GM19395 (cell line): ENCODE measurements at regions not wholly inside any gene's neighbourhood (a gene's known extent, or its start where the extent isn't known, plus 50 kb on each side); places are given as distances from the start of the nearest gene placed in this dataset.
A peak's percentile ranks its signal among the peaks of the same experiment; 100 is the strongest.

Experiments used
- ATAC-seq: cut with Tn5 transposase; IDR thresholded peaks from one replicate; pipeline ENCODE4 v1.9.1; 2021; ENCODE audit warnings: mild to moderate bottlenecking, moderate library complexity; ENCODE audit not compliant: unreplicated experiment

DNA sequence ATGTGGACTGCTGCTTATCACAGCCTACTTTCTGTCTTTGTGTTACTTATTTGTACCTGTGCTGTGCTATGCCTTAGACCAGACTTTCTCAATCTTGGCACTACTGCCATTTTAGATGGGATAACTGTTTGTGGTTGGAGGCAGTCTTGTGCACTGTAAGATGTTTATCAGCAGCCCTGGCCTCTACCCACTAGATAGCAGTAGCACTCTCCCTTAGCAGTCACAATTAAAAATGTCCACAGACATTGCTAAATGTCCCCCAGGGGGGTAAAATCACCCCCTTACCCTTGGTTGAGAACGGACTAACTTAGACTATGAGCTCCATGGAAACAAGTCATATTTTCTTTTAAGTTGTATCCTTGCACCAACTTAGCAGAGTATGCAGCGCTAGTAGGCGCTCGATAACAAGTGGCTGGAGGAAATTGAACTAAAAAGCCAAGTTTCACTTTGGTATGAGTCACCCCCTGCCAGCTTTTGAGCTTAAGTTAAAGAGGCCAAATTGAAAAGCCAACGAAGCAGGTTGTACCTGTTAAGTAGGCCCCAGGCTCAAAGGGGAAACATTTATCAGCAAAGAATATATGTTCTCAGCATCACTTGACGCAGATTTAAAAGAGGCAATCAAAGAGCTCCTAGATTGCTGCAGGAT lies 304.8 kb upstream of the SORL1-AS1 start:
- peak; percentile 87 for ATAC-seq

DNA sequence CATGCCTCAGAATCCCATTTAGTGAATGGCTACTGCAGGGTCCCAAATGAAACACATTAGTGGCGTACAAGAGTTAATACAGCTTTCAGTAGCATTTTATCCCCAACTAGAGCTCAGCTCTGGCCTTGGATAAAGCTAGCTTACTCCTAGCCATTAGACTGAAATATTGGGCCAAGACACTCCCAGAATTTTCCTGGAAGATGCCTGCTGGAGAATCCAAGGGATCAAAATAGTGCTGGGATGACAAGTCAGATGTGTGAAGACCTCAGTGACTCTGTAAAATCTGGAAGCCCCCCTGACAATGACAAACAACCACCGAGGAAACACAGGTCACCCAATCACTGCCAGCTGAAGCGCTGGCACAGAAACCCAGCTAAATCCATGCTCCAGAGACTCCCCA lies 303.1 kb upstream of the SORL1-AS1 start:
- no peak for ATAC-seq

DNA sequence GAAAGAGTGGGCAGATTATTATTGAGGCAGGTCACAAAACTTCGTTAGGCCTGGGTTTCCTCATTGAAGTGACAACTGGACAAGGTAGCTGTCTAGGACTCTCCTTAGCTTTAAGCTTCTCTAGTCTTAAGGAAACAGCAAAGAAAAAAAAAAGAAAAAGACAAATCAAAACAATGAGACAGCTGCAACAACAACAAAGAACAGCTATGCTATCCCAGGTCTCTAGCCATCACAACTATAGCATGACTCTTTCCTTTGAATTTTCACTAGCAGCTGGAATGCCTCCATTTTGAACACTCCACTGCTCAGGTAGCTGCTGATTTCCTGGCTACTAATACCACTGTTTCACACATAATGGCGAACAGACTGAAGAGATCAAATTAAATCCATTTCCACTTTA lies 302.4 kb upstream of the SORL1-AS1 start:
- no peak for ATAC-seq

DNA sequence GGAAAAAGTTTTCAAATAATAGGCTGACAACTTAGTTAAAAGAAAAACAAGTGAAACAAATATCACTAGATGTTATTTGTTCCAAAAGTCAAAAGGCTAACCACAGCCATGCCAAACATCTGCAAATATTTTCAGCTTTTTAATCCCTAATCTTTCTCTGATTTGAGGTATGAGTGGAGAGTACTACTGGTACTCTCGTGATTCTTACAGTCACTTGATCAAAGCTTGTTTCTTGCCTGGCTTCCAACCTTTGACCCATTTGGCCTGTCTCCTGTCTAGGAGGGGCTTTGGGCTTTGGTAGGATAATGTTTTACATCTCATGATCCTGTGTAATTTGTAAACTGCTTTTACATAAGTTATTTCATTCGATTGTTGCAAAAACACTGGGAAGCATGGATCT lies 301.8 kb upstream of the SORL1-AS1 start:
- no peak for ATAC-seq

DNA sequence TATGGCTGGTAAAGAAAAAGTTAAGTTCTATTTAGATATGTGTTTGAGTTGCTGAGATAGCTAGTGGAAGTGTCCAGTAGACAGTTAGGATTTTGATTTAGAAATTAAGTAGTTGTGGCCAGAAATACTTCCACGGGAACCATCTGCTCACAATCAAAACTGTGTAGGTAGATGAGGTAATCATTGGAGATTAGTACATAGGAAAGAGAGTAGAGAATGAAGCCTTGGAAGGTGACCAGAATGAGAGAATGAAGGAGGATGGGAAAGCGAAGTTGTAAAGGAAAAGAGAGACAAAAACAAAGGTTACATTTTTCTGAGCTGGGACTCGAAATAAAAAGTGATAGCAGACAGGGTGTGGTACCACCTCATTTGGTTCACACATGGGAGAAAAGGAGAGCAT lies 296.9 kb upstream of the SORL1-AS1 start:
- ATAC-seq, result no peak

DNA sequence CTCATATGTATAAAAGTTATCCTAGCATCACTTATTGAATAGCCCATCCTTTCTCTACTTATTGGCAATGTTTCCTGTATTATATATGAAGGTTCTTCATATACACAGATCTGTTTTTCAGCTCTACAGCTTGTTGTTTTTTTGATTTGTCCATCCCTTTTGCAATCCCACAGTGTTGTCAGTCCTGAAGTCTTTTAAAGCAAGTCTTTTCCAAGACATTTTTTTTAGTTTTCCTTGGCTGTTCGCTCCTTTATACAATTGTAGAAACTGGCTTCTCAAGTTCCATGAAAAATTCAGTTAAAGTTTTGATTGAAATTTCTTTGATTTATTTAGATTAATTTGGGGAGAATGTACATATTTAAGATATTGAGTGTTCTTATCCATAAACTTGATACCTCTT lies 295.3 kb upstream of the SORL1-AS1 start:
- no peak for ATAC-seq

DNA sequence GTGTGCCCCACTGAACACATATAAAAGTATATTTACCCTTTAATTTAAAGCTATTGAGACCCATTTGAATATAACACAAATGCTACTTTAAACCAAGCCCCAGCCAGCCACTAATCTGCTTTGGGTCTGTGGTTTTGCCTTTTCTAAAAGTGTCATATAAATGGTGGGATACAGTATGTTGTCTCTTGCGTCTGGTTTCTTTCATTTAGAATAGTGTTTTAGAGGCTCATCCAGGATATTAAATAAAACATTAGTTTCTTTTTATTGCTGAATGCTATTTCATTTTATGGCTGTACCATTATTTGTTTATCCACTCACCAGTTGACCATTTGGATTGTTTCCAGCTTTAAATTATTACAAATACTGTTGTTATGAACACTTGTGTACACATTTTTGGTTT lies 290.5 kb upstream of the SORL1-AS1 start:
- ATAC-seq, result no peak

DNA sequence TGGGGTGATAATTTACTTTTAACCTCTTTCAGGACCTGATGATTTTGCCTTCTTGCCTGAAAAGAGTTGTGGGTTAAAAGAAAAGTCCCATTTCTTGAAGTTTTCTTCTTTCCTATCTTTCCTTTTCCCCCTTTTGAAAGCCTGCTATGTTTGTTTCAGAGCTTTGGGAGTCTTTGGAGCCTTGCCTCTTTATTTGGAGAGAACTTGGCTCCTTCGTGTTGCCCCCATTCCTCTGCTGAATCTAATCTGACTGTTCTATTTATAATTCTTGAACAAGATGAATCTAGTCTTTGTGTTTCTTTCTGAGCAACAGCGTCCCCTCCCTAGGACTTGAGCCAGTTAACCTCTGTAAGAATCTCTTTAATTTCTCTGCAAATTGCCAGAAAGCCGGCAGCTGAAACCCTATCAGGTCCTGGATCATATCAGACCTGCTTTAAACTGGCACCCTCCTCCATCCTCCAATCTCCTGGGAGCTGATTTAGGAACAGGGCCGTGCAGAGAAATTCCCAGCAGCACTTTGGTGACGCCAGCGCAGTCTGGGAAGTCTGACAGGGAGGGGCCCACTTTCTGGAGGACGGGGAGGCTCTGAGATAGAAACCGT lies 289.1 kb upstream of the SORL1-AS1 start:
- no peak for ATAC-seq

DNA sequence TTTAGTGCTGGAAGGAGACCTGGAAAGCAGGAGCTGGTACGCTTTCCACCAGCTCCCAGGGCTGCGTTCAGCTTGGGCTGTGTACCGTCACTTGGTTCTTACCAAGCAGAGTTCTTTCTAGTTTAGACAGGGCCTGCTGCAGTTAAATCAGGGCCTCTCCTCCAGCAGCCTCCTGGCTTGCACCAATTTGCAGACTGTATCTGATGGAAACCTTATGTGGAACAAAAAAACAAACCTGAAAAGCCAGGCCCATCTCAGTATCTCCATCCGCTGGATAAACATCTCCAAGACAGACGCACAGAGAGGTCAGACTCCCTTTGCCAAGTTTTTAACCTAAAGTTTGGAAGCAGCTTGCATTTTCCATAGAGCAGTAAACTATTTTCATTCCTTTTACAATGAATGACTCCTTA lies 288.6 kb upstream of the SORL1-AS1 start:
- ATAC-seq, result no peak

DNA sequence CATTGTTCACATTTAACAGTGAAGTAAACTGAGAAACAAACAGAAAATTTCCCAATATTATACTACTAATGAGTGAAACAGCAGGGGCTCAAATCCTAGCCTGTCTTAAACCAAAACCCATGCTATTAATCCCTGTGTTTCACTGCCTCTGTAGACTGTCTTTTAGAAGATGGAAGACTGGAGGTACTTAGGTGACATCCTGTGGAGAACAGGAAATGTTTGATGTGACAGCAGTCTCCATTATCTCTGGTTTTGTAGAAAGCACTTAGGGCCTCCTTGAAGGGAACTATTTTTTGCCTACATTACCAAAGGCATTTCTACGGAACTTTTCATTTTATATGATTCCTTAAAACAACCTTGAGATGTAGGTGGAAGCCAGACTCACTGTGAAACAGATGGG lies 288.1 kb upstream of the SORL1-AS1 start:
- no peak for ATAC-seq

DNA sequence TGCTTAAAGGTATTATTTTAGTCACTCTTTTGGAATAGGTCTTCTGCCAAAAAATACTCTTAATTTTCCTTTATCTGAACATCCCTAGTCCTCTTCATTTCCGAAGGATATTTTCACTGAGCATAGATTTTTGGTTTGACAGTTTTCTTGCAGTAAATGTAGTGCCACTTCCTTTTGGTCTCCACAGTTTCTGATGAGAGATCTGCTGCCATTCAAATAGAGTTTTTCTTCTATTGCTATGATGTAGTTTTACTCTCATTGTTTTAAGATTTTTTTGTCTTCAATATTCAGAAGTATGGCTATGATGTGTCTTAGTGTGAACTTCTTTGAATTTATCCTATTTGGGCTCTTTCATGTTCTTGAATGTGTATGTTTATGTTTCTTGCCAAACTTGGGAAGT lies 281.1 kb upstream of the SORL1-AS1 start:
- ATAC-seq, result no peak

DNA sequence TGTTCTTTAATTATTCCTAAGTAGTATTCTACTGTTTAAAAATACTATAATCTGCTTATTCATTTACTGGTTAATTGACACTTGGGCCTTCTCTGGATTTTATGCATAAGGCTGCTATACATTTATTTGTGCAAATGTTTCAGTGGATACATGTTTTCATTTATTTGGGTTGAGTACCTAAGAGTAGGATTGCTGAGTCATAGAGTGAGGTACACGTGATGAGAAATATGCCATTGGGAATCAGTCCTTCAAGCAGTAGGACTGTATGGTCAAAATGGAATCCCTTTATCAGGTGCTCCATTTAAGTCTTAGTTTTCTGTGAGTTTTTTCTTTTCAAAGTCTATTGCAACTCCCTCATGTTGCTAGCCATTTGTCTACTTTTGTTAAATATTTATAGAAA lies 275.2 kb upstream of the SORL1-AS1 start:
- ATAC-seq, result no peak

DNA sequence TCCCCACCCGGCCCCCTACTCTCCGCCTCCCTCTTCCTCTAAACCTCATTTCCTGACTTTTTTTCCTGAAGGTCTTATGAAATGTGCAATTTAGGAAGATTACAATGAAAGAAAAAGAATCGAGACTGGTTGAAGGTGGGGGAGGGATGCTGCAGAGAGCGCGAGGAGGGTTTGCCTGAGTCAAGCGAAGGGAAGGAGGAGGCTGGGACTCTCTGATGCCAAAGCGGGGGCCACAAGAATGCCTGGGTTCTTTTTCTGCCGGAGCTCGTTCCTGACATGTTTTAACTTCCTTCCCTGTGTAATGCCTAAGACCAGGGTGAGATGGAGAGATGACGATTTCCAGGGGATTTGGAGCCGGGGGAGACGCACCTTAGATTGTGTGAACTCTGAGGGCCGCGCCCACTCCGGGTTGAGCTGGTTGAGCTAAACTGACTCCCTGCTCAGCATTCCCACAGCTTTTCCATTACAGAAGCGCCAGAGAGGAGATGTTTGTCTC lies 270.5 kb upstream of the SORL1-AS1 start:
- ATAC-seq, result no peak

DNA sequence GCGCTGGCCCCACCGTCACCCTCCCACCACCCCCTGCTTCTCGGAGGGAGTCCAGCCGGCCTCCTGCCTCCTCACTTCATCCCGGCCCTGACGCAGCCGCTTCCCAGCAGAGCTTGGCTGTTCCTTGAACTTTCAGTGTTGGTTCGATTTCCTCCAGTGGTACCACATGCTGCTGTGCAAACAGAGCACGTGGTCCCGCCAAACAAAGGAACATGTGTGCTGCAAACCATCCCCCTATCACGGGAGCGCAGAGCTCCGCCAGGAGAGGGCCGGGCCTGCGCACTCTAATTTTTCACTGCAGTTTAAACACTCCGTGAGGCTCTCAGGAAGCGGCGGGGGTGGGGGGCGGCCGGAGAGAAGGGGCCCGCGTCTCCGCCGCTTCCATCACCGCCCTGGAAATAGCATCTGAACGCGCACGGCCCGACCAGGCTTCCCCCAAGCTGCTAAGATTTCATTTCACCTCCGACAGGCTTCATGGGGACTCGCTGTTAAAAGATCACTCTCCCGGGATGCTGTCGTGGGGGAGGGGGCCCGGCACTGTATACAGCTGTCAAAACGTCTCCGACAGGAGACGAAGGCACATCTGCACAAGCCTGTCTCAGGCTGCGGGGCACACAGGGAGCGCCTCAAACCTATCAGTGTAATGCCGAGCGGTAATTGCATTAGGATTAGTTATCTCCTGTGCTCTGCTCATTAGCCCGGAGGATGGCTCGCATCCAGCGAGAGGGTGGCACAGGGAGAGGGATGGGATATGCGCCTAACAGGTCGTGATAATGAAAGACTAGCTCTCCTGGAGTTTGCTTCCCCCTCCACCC lies 269.9 kb upstream of the SORL1-AS1 start:
- no peak for ATAC-seq

DNA sequence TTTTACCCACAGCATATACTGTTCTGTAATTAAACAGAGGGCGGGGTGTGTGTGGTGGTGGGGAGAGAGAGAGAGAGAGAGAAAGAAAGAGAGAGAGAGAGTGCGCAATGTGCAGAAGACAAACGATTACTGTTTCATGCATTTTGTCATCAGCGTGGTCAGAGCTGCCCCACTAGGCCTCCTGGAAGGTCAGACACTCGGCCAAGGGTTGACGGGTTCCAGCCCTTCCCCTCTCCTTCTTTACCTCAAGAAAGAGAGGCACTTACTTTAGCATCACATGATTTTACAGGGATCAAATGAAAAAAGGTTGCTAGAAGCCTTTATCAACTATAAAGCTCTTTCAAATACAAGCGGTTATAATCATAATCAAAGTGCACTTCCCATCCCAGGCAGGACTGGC lies 269.2 kb upstream of the SORL1-AS1 start:
- ATAC-seq, result no peak

DNA sequence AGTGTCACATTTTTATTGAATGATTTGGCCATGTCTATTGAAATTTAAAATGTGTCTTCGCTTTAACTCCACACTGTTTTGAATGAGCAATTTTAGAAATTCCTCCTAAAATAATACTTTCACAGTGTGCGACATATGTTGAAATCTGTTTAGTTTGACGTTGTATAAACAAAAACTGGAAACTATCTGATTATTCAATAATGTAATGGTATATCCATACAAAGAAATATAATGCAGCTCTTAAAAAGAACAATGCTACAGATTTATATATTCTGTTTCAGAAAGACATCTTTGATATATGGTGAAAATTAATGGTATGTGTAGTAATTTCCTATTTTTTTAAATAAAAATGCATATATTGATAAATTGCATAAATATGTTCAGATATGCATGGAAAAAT lies 268.7 kb upstream of the SORL1-AS1 start:
- ATAC-seq, result no peak

DNA sequence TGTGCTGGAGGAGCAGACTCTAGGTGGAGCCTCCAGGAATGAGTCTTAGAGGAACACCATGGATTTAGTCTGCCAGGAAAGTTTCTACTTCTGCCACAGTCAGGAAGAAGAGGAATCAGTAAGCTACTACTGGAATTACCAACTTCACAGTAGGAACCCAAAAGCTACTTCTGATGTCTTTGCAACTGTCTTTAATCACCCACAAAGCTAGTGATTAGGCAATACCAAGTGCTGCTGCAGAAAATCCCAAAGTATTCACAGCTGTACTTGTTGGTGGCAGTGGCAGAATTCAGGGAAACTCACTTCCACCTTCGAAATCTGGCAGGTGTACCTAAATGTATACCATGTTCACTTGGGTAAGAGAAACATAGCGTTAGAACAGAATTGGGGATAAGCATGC lies 264.5 kb upstream of the SORL1-AS1 start:
- ATAC-seq, result no peak

DNA sequence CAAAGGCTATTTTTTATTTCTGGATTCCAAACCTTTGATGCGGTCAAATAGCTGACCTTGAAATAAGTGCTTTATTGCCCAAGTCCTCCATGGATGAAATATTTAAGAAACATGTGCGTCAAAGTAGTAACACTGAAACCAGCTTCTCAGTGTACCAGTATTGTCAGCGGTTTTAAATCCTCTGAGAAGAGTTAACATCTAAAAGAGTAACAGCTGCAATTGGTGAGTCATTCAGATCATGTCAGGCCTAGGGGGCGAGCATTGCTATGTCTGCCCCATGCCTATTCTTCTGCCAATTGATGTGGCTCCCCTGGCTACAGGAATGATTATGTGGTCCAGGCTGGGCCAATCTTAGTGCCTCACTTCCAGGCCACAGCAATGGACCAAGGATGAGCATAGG lies 263.3 kb upstream of the SORL1-AS1 start:
- ATAC-seq, result no peak

DNA sequence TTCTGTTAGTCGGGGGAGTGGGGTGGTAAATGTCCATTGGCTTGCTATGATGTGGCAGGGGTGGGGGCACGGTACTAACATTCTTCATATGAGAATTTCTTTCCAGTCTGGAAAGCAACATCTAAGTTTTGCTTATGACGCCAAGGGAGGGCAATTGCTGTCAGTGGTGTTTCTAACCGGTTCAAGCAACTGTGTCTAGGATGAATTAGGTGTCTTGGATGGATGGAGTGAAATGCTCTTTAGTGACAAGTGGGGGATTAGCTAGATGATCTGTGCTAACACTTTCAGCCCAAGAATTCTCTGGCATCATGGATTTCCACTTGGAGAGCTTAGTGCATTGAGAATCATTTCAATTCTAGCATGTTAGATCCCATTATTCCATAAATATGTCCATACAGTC lies 262.6 kb upstream of the SORL1-AS1 start:
- no peak for ATAC-seq

DNA sequence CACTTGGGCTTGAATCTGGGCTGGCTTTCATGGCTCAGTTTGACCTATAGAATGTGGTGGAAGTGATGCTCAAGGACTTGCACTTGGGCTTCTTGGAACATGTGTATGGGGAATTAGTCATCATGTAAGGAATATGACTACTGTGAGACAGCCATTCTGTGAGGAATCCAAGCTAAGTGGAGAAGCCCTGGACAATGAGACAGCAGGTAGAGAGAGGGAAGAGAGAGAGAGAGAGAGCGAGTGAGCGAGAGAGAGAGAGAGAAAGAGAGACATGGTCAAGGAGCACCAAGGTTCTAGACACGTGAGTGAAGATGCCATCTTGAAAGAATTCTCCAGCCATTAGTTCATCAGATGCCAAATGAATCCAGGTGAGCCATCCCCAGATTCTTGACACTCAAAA lies 261.6 kb upstream of the SORL1-AS1 start:
- no peak for ATAC-seq

DNA sequence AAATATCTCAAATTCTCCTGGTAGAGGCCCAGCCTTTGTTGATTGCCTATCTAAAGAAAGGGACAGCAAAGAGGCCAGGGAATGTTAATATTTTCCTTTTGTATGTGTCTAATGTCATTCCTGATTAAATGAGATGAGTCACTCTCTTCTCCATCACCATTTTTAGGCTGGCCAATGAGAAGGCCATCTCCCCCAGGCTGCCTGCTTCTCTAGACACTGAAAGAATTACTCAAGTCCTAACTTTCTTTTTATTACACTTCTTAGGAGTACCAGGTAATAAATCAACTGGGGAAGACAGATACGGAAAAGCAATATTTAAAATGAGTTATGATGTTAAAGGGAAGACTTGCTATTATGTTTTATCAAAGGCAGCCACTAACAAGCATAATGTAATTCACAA lies 259.2 kb upstream of the SORL1-AS1 start:
- ATAC-seq, result no peak

DNA sequence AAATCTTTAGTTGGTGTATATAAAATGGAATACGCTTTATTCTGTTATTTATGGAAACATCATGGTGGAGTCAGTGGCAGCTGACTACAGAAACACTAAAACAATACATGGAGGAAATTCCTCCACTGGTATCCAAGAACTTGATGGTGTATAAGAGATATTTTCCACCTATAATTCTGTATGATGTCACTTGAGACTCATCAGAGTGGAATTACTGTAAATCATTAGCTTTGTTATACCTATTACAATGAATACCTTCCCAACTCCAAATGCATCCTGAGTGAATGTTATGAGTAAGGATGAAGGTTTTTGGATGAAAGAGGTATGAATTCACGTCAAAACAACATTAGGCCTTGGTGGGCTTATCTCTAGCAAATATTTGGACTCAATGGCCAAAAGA lies 258.5 kb upstream of the SORL1-AS1 start:
- ATAC-seq, result no peak
